Gastrocnemius medialis (tissue), 4 donors: ENCODE measurements at regions not wholly inside any gene's neighbourhood (a gene's known extent, or its start where the extent isn't known, plus 50 kb on each side); places are given as distances from the start of the nearest gene placed in this dataset.

Experiments
- CTCF ChIP-seq, 5 experiments: fragments of 450-650 bp in 3 of 5; fragments of 200-600 bp in 2 of 5; sonication (generic) in 2 of 5; IDR thresholded peaks in 4 of 5; conservative IDR thresholded peaks in 1 of 5; 1 replicate in 4 of 5; 2 replicates in 1 of 5; pipeline ENCODE4 v1.5.1; 2016 to 2019; ENCODE audit warnings: antibody characterized with exemption in 5 of 5, mild to moderate bottlenecking in 3 of 5, moderate library complexity in 3 of 5
- POLR2A ChIP-seq, 2 donors: fragments of 450-650 bp; IDR thresholded peaks; one replicate each; pipeline ENCODE4 v1.6.1; 2017; ENCODE audit warnings: antibody characterized with exemption in 2 of 2, mild to moderate bottlenecking in 2 of 2, moderate library complexity in 2 of 2

- TF ChIP-seq CTCF (IDR thresholded peaks at IDR 0.05 in 4 of 5, conservative IDR thresholded peaks at IDR 0.05 in 1 of 5) = no peak
- no peak for TF ChIP-seq POLR2A (IDR thresholded peaks at IDR 0.05)
Observed at GRCh38 chr10:91049988-91050360, 129.1 kb upstream of the ANKRD1 start.
